Endothelial cell of umbilical vein (primary cell): ENCODE measurements at regions not wholly inside any gene's neighbourhood (a gene's known extent, or its start where the extent isn't known, plus 50 kb on each side); places are given as distances from the start of the nearest gene placed in this dataset.

Experiments
- BruUV-seq: library from RNA; stranded (reverse); fragments of 400-500 nt; replicated peaks from 2 replicates; lab custom pipeline; 2021; lab: Mats Ljungman, UMichigan
- CTCF ChIA-PET: fragments of 300-600, 350-600 bp; sonication (Branson Sonifier 250); formaldehyde crosslinking; loops from one replicate; lab custom pipeline; 2021; ENCODE audit warnings: antibody characterized with exemption, inconsistent platforms; lab: Charles Lee
- POLR2A ChIA-PET: fragments of 300-600, 350-600 bp; sonication (Branson Sonifier 250); formaldehyde crosslinking; loops from one replicate; lab custom pipeline; 2021; ENCODE audit warnings: antibody characterized with exemption, inconsistent platforms; lab: Charles Lee
- DNase-seq: peaks from one replicate; pipeline ENCODE4 v3.0.0-alpha.2; 2011; ENCODE audit warnings: low read depth, low spot score
- FAIRE-seq: peaks from 2 replicates; lab custom pipeline; 2011; peaks lifted over from hg19 to GRCh38; lab: Jason Lieb, UNC
- H2AFZ ChIP-seq: 2 replicates; pipeline ENCODE4 v1.6.0; 2012; ENCODE audit warnings: low read depth, low read length, control low read depth, inconsistent platforms
- H3K27ac ChIP-seq: 2 replicates; pipeline ENCODE4 v1.5.1; 2011; ENCODE audit warnings: low read depth, mild to moderate bottlenecking, control low read depth, low read length, moderate library complexity; ENCODE audit not compliant: insufficient read depth
- H3K27me3 ChIP-seq, 2 experiments: 2 replicates each; pipeline versions ENCODE4 v1.6.0 to v1.6.1; 2011; ENCODE audit warnings: low read length in 2 of 2, mixed read lengths in 1 of 2; ENCODE audit not compliant: control insufficient read depth in 2 of 2, insufficient read depth in 2 of 2
- H3K36me3 ChIP-seq, 2 experiments: 2 replicates in 1 of 2; 3 replicates in 1 of 2; pipeline ENCODE4 v1.5.1; 2011; ENCODE audit warnings: low read length in 2 of 2, mild to moderate bottlenecking in 1 of 2, moderate library complexity in 1 of 2; ENCODE audit not compliant: control insufficient read depth in 2 of 2, insufficient read depth in 2 of 2; ENCODE audit errors: extremely low read depth in 1 of 2
- H3K4me1 ChIP-seq: 3 replicates; pipeline ENCODE4 v1.5.1; 2011; ENCODE audit warnings: mild to moderate bottlenecking, low read length; ENCODE audit not compliant: control insufficient read depth, insufficient read depth; ENCODE audit errors: extremely low read depth
- H3K4me2 ChIP-seq: 2 replicates; pipeline ENCODE4 v1.6.1; 2011; ENCODE audit warnings: low read length, control low read depth, mixed read lengths; ENCODE audit not compliant: insufficient read depth
- H3K4me3 ChIP-seq, 3 experiments: fragments of 200-600 bp in 1 of 3; sonication (generic), shearing (Covaris generic) in 1 of 3; replicated peaks in 1 of 3; 2 replicates each; pipeline ENCODE4 v1.5.1; 2011 to 2016; ENCODE audit warnings: control low read depth in 3 of 3, low read length in 3 of 3, mild to moderate bottlenecking in 2 of 3, inconsistent platforms in 1 of 3, low read depth in 1 of 3, moderate library complexity in 1 of 3; ENCODE audit not compliant: insufficient read depth in 1 of 3
- H3K79me2 ChIP-seq: 2 replicates; pipeline ENCODE4 v1.6.0; 2012; ENCODE audit warnings: low read length, inconsistent platforms; ENCODE audit not compliant: control insufficient read depth, insufficient read depth
- H3K9ac ChIP-seq: replicated peaks from 2 replicates; pipeline ENCODE3; 2011; ENCODE audit warnings: low read length, control low read depth; ENCODE audit not compliant: insufficient read depth; ENCODE audit errors: extremely low read depth
- H3K9me1 ChIP-seq: replicated peaks from 3 replicates; pipeline ENCODE4 v1.6.0; 2011; ENCODE audit warnings: mild to moderate bottlenecking, low read length; ENCODE audit not compliant: control insufficient read depth, insufficient read depth; ENCODE audit errors: extremely low read depth
- H3K9me3 ChIP-seq: replicated peaks from 2 replicates; pipeline ENCODE4 v1.5.1; 2012; ENCODE audit warnings: low read length, inconsistent platforms; ENCODE audit not compliant: control insufficient read depth, insufficient read depth
- H4K20me1 ChIP-seq: replicated peaks from 2 replicates; pipeline ENCODE3; 2011; ENCODE audit warnings: mild to moderate bottlenecking, low read length; ENCODE audit not compliant: control insufficient read depth, insufficient read depth; ENCODE audit errors: extremely low read depth
- EZH2 ChIP-seq: IDR thresholded peaks from 2 replicates; pipeline ENCODE4 v1.6.1; 2012; ENCODE audit warnings: borderline replicate concordance, low read depth, mild to moderate bottlenecking, moderate library complexity, low read length, inconsistent platforms; ENCODE audit not compliant: severe bottlenecking
- FOS ChIP-seq: IDR thresholded peaks from 2 replicates; pipeline ENCODE4 v1.6.1; 2011; ENCODE audit warnings: mild to moderate bottlenecking, low read length, moderate library complexity, borderline replicate concordance; ENCODE audit not compliant: insufficient read depth
- GATA2 ChIP-seq: IDR thresholded peaks from 2 replicates; pipeline ENCODE4 v1.7.0; 2011; ENCODE audit warnings: low read depth, mild to moderate bottlenecking, moderate library complexity, mixed read lengths, low read length; ENCODE audit not compliant: insufficient read length, insufficient read depth
- JUN ChIP-seq: IDR thresholded peaks from 2 replicates; pipeline ENCODE4 v1.6.1; 2011; ENCODE audit warnings: borderline replicate concordance, low read depth; ENCODE audit not compliant: insufficient read length, insufficient read depth
- MYC ChIP-seq: IDR thresholded peaks from one replicate; pipeline ENCODE4 v1.6.1; 2011; ENCODE audit warnings: mild to moderate bottlenecking, low read depth, low read length
- POLR2A ChIP-seq: IDR thresholded peaks from 2 replicates; pipeline ENCODE4 v1.6.1; 2012; ENCODE audit warnings: low read depth, mild to moderate bottlenecking, control low read depth, low read length
- POLR2AphosphoS5 ChIP-seq: IDR thresholded peaks from 2 replicates; pipeline ENCODE4 v1.6.1; 2012; ENCODE audit warnings: low read depth, mild to moderate bottlenecking, control low read depth, low read length, moderate library complexity; ENCODE audit not compliant: insufficient read depth
- dilution Hi-C: fragments of 300-500 bp; cut with MboI; formaldehyde crosslinking; loops from one replicate; pipeline ENCODE4 v1.15.0; 2019; ENCODE audit warnings: low sequenced_read_pairs; ENCODE audit not compliant: extremely low pct_ligation_motif_present
- intact Hi-C: fragments of 100-400 bp; cut with micrococcal nuclease; formaldehyde crosslinking; loops from one replicate; pipeline ENCODE4 v1.10.0; 2022
- TF ChIP-seq, protein P1 (sequence below), 2 donors: IDR thresholded peaks; 1 replicate in 1 of 2; 2 replicates in 1 of 2; pipeline ENCODE4 v1.5.1; 2011; ENCODE audit warnings: low read length in 2 of 2, mild to moderate bottlenecking in 2 of 2, moderate library complexity in 2 of 2, control low read depth in 1 of 2, inconsistent platforms in 1 of 2, low read depth in 1 of 2; ENCODE audit not compliant: insufficient read depth in 1 of 2; ENCODE audit errors: extremely low read depth in 1 of 2
- TF ChIP-seq, protein P2 (sequence below): IDR thresholded peaks from 2 replicates; pipeline ENCODE4 v1.6.1; 2011; ENCODE audit not compliant: insufficient read depth, insufficient read length

DNA sequence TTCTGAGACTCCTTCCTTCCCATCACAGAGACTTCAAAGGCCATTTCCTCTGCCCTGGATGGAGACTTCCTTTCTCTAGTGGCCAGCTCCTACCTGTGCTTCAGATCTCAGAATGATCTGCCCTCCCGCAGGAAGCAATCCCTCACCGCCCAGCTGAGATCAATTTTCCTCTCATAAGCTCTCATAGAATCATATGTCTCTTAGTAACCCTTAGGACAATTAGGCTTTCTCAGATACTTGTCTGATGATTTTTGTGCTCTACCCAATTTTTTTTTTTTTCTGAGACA lies 212.6 kb upstream of the PRSS58 start:
- dilution Hi-C loops, result no loop called here
- CTCF ChIA-PET, result interaction anchor here (0.8 to 4.3 kb wide), 2 partner anchors 10 to 13 kb away, joined by 3 to 19 read pairs; no protein-coding TSS in a partner anchor
- TF ChIP-seq FOS (no peak), POLR2AphosphoS5 (no peak), EZH2 (no peak), MYC (no peak), GATA2 (no peak), JUN (no peak), POLR2A (no peak)
- TF ChIP-seq, protein P1, sequence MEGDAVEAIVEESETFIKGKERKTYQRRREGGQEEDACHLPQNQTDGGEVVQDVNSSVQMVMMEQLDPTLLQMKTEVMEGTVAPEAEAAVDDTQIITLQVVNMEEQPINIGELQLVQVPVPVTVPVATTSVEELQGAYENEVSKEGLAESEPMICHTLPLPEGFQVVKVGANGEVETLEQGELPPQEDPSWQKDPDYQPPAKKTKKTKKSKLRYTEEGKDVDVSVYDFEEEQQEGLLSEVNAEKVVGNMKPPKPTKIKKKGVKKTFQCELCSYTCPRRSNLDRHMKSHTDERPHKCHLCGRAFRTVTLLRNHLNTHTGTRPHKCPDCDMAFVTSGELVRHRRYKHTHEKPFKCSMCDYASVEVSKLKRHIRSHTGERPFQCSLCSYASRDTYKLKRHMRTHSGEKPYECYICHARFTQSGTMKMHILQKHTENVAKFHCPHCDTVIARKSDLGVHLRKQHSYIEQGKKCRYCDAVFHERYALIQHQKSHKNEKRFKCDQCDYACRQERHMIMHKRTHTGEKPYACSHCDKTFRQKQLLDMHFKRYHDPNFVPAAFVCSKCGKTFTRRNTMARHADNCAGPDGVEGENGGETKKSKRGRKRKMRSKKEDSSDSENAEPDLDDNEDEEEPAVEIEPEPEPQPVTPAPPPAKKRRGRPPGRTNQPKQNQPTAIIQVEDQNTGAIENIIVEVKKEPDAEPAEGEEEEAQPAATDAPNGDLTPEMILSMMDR (IDR thresholded peaks at IDR 0.05; ENCODE audit: extremely low read depth in 1 of 2, insufficient read depth in 1 of 2, low read depth in 1 of 2, low read length in 2 of 2), result no peak
- TF ChIP-seq, protein P2, sequence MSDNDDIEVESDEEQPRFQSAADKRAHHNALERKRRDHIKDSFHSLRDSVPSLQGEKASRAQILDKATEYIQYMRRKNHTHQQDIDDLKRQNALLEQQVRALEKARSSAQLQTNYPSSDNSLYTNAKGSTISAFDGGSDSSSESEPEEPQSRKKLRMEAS, result no peak

More for the DNA sequence above, 212.6 kb upstream of the PRSS58 start:
- Histone ChIP-seq H3K79me2 (no peaks in the 10 kb centered on the region), H2AFZ (no peak overlapping the region), H3K9me1 (no peaks in the 10 kb centered on the region), H3K4me3 (no peak overlapping the region), H3K27me3 (no peaks in the 10 kb centered on the region), H3K4me2 (no peak overlapping the region), H3K27ac (no peak overlapping the region), H3K4me1 (no peaks in the 10 kb centered on the region), H3K9me3 (no peaks in the 10 kb centered on the region), H4K20me1 (no peaks in the 10 kb centered on the region), H3K36me3 (no peaks in the 10 kb centered on the region), H3K9ac (no peak overlapping the region)
- BruUV-seq, result no TSS peak
- POLR2A ChIA-PET, result no interaction called here
- FAIRE-seq (no peak), DNase-seq (no peak)
- intact Hi-C loops, result no loop called here
